Islet precursor cell (in vitro differentiated cells): ENCODE measurements at regions not wholly inside any gene's neighbourhood (a gene's known extent, or its start where the extent isn't known, plus 50 kb on each side); places are given as distances from the start of the nearest gene placed in this dataset.
A peak's percentile ranks its signal among the peaks of the same experiment; 100 is the strongest.

Experiments
- DNase-seq: peaks from one replicate; pipeline ENCODE4 v3.0.0-alpha.2; 2018

- no peak for DNase-seq
Observed at GRCh38 chr13:47147812-47148119, 250.9 kb upstream of the HTR2A start.

- no peak for DNase-seq
Observed at GRCh38 chr13:47146991-47147811, 250.3 kb upstream of the HTR2A start.

GRCh38 chr13:47146136-47146535 is 249.3 kb upstream of the HTR2A start:
- no peak for DNase-seq

- DNase-seq, result no peak
Observed at GRCh38 chr13:47144782-47145181, 247.9 kb upstream of the HTR2A start.

GRCh38 chr13:47142105-47142504 is 245.3 kb upstream of the HTR2A start:
- no peak for DNase-seq

- no peak for DNase-seq
Observed at GRCh38 chr13:47139519-47139918, 242.7 kb upstream of the HTR2A start.

GRCh38 chr13:47136504-47136941 is 239.7 kb upstream of the HTR2A start:
- no peak for DNase-seq

GRCh38 chr13:47135800-47136503 is 239.1 kb upstream of the HTR2A start:
- no peak for DNase-seq

- DNase-seq, result no peak
Observed at GRCh38 chr13:47134939-47135489, 238.2 kb upstream of the HTR2A start.

- no peak for DNase-seq
Observed at GRCh38 chr13:47133011-47133445, 236.2 kb upstream of the HTR2A start.

- DNase-seq, result no peak
Observed at GRCh38 chr13:47129461-47129860, 232.6 kb upstream of the HTR2A start.

GRCh38 chr13:47126432-47126831 is 229.6 kb upstream of the HTR2A start:
- DNase-seq, result peak; percentile 65

GRCh38 chr13:47121092-47121763 is 224.4 kb upstream of the HTR2A start:
- DNase-seq, result no peak

- DNase-seq, result no peak
Observed at GRCh38 chr13:47120282-47120681, 223.4 kb upstream of the HTR2A start.

- no peak for DNase-seq
Observed at GRCh38 chr13:47119575-47120235, 222.9 kb upstream of the HTR2A start.

GRCh38 chr13:47117268-47117667 is 220.4 kb upstream of the HTR2A start:
- peak; percentile 65 for DNase-seq

- DNase-seq, result no peak
Observed at GRCh38 chr13:47114030-47114429, 217.2 kb upstream of the HTR2A start.

GRCh38 chr13:47112903-47113299 is 216.0 kb upstream of the HTR2A start:
- DNase-seq, result no peak

- DNase-seq, result no peak
Observed at GRCh38 chr13:47112205-47112902, 215.5 kb upstream of the HTR2A start.

GRCh38 chr13:47111499-47111898 is 214.6 kb upstream of the HTR2A start:
- no peak for DNase-seq

- DNase-seq, result peak; percentile 57
Observed at GRCh38 chr13:47110833-47111240, 214.0 kb upstream of the HTR2A start.

- DNase-seq, result peak; percentile 79
Observed at GRCh38 chr13:47110141-47110540, 213.3 kb upstream of the HTR2A start.
